Neural cell (in vitro differentiated cells): ENCODE measurements at regions not wholly inside any gene's neighbourhood (a gene's known extent, or its start where the extent isn't known, plus 50 kb on each side); places are given as distances from the start of the nearest gene placed in this dataset.

Experiments
- H2AFZ ChIP-seq: fragments of 200-600, 300-800 bp; sonication (generic), shearing (Covaris generic); 2 replicates; pipeline ENCODE4 v1.6.0; 2014; ENCODE audit warnings: low read depth, mild to moderate bottlenecking, antibody characterized with exemption, low read length, moderate library complexity
- H3F3A ChIP-seq: fragments of 200-600 bp; shearing (Covaris generic); 2 replicates; pipeline ENCODE4 v1.6.1; 2016; ENCODE audit warnings: mild to moderate bottlenecking, moderate library complexity, mixed read lengths, antibody characterized with exemption, low read length; ENCODE audit not compliant: insufficient read depth, poor library complexity, severe bottlenecking
- H3K27ac ChIP-seq: fragments of 200-600, 300-800 bp; sonication (generic), shearing (Covaris generic); 2 replicates; pipeline ENCODE4 v1.5.1; 2014; ENCODE audit warnings: mild to moderate bottlenecking, low read length, moderate library complexity
- H3K27me3 ChIP-seq: fragments of 300-800, 200-600 bp; sonication (generic), shearing (Covaris generic); 2 replicates; pipeline ENCODE4 v1.6.0; 2014; ENCODE audit warnings: mild to moderate bottlenecking, low read depth, low read length, moderate library complexity; ENCODE audit not compliant: insufficient read depth
- H3K36me3 ChIP-seq: fragments of 300-800, 200-600 bp; sonication (generic), shearing (Covaris generic); 2 replicates; pipeline ENCODE4 v1.5.1; 2014; ENCODE audit warnings: mild to moderate bottlenecking, antibody characterized with exemption, low read length, moderate library complexity; ENCODE audit not compliant: insufficient read depth
- H3K4me2 ChIP-seq: fragments of 300-800, 200-600 bp; sonication (generic), shearing (Covaris generic); 2 replicates; pipeline ENCODE4 v1.6.0; 2014; ENCODE audit warnings: mild to moderate bottlenecking, low read length
- H3K4me3 ChIP-seq: fragments of 300-800, 200-600 bp; sonication (generic), shearing (Covaris generic); 2 replicates; pipeline ENCODE4 v1.5.1; 2014; ENCODE audit warnings: mild to moderate bottlenecking, low read length, moderate library complexity
- H3K79me2 ChIP-seq: fragments of 200-600 bp; shearing (Covaris generic); replicated peaks from 2 replicates; pipeline ENCODE4 v1.6.0; 2014; ENCODE audit warnings: mild to moderate bottlenecking, low read length, moderate library complexity; ENCODE audit not compliant: insufficient read depth
- H3K9ac ChIP-seq: fragments of 300-800, 200-600 bp; sonication (generic), shearing (Covaris generic); 2 replicates; pipeline ENCODE4 v1.6.1; 2016; ENCODE audit warnings: mild to moderate bottlenecking, low read length, mixed read lengths
- H3K9me2 ChIP-seq: fragments of 200-600 bp; shearing (Covaris generic); 2 replicates; pipeline ENCODE4 v1.6.1; 2016; ENCODE audit warnings: mild to moderate bottlenecking, low read length, mixed read lengths; ENCODE audit not compliant: insufficient read depth
- H3K9me3 ChIP-seq: fragments of 200-600, 300-800 bp; sonication (generic), shearing (Covaris generic); 2 replicates; pipeline ENCODE4 v1.6.1; 2016; ENCODE audit warnings: mild to moderate bottlenecking, mixed run types, low read length, moderate library complexity, mixed read lengths
- H4K20me1 ChIP-seq: fragments of 200-600 bp; shearing (Covaris generic); 2 replicates; pipeline ENCODE4 v1.6.1; 2016; ENCODE audit warnings: mild to moderate bottlenecking, mixed run types; ENCODE audit not compliant: insufficient read depth
- EP300 ChIP-seq: fragments of 450-650 bp; conservative IDR thresholded peaks from 2 replicates; pipeline ENCODE4 v1.6.1; 2014; ENCODE audit warnings: antibody characterized with exemption, mild to moderate bottlenecking, moderate library complexity; ENCODE audit not compliant: poor library complexity, severe bottlenecking
- EZH2 ChIP-seq: fragments of 200-600, 300-800 bp; shearing (Covaris generic), sonication (generic); IDR thresholded peaks from 2 replicates; pipeline ENCODE4 v1.6.1; 2014; ENCODE audit warnings: antibody characterized with exemption, low read length, borderline replicate concordance, mild to moderate bottlenecking; ENCODE audit not compliant: insufficient read depth, poor library complexity, severe bottlenecking
- MXI1 ChIP-seq: fragments of 450-650 bp; conservative IDR thresholded peaks from 2 replicates; pipeline ENCODE4 v1.6.1; 2014; ENCODE audit warnings: antibody characterized with exemption, mild to moderate bottlenecking; ENCODE audit not compliant: poor library complexity, severe bottlenecking
- POLR2AphosphoS5 ChIP-seq: IDR thresholded peaks from 2 replicates; pipeline ENCODE4 v1.6.1; 2012
- RAD21 ChIP-seq: fragments of 450-650 bp; conservative IDR thresholded peaks from 2 replicates; pipeline ENCODE4 v1.6.1; 2014; ENCODE audit warnings: antibody characterized with exemption, mild to moderate bottlenecking, moderate library complexity
- SMC3 ChIP-seq: fragments of 450-650 bp; conservative IDR thresholded peaks from 2 replicates; pipeline ENCODE4 v1.6.1; 2014; ENCODE audit warnings: antibody characterized with exemption, mild to moderate bottlenecking, moderate library complexity; ENCODE audit not compliant: poor library complexity
- TAF1 ChIP-seq: IDR thresholded peaks from 2 replicates; pipeline ENCODE4 v1.6.1; 2012; ENCODE audit warnings: low read depth
- TF ChIP-seq, protein P1 (sequence below): fragments of 450-650 bp; IDR thresholded peaks from 2 replicates; pipeline ENCODE4 v1.5.1; 2014; ENCODE audit warnings: antibody characterized with exemption, mild to moderate bottlenecking, moderate library complexity; ENCODE audit not compliant: poor library complexity, severe bottlenecking
- TF ChIP-seq, protein P2 (sequence below): IDR thresholded peaks from 2 replicates; pipeline ENCODE4 v1.6.1; 2012; ENCODE audit warnings: borderline replicate concordance

DNA sequence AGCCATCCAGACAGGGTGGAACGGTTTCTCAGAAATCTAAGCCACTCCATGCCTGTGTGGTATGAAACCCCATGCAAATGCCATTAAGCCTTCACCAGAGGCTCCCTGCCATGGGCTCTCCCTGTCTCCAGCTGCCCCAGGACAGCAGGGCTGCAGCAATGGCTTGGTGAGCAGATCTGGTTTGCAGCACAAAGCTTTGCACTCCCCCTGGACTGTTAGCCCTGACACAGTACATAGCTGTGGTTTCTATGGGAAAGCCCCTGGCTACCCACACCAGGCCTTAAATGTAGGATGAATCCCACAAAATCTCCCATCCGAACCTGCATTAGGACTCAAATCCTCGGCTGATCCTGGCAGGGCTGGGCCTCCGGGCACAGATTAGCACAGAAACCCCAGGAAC lies 291.6 kb downstream of the TNS1 start:
- Histone ChIP-seq H3K36me3 (no peaks in the 10 kb centered on the region), H3K4me2 (no peak overlapping the region), H3K9me2 (no peaks in the 10 kb centered on the region), H4K20me1 (no peaks in the 10 kb centered on the region), H3K9ac (no peak overlapping the region), H2AFZ (no peak overlapping the region), H3K27ac (no peak overlapping the region), H3F3A (no peaks in the 10 kb centered on the region), H3K79me2 (no peaks in the 10 kb centered on the region), H3K4me3 (no peak overlapping the region), H3K9me3 (no peaks in the 10 kb centered on the region), H3K27me3 (no peaks in the 10 kb centered on the region)
- no peak for TF ChIP-seq MXI1
- no peak for TF ChIP-seq EZH2
- TF ChIP-seq POLR2AphosphoS5: no peak
- no peak for TF ChIP-seq SMC3
- no peak for TF ChIP-seq EP300
- TF ChIP-seq, protein P1, sequence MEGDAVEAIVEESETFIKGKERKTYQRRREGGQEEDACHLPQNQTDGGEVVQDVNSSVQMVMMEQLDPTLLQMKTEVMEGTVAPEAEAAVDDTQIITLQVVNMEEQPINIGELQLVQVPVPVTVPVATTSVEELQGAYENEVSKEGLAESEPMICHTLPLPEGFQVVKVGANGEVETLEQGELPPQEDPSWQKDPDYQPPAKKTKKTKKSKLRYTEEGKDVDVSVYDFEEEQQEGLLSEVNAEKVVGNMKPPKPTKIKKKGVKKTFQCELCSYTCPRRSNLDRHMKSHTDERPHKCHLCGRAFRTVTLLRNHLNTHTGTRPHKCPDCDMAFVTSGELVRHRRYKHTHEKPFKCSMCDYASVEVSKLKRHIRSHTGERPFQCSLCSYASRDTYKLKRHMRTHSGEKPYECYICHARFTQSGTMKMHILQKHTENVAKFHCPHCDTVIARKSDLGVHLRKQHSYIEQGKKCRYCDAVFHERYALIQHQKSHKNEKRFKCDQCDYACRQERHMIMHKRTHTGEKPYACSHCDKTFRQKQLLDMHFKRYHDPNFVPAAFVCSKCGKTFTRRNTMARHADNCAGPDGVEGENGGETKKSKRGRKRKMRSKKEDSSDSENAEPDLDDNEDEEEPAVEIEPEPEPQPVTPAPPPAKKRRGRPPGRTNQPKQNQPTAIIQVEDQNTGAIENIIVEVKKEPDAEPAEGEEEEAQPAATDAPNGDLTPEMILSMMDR: no peak
- no peak for TF ChIP-seq TAF1
- TF ChIP-seq RAD21: no peak
- TF ChIP-seq, protein P2, sequence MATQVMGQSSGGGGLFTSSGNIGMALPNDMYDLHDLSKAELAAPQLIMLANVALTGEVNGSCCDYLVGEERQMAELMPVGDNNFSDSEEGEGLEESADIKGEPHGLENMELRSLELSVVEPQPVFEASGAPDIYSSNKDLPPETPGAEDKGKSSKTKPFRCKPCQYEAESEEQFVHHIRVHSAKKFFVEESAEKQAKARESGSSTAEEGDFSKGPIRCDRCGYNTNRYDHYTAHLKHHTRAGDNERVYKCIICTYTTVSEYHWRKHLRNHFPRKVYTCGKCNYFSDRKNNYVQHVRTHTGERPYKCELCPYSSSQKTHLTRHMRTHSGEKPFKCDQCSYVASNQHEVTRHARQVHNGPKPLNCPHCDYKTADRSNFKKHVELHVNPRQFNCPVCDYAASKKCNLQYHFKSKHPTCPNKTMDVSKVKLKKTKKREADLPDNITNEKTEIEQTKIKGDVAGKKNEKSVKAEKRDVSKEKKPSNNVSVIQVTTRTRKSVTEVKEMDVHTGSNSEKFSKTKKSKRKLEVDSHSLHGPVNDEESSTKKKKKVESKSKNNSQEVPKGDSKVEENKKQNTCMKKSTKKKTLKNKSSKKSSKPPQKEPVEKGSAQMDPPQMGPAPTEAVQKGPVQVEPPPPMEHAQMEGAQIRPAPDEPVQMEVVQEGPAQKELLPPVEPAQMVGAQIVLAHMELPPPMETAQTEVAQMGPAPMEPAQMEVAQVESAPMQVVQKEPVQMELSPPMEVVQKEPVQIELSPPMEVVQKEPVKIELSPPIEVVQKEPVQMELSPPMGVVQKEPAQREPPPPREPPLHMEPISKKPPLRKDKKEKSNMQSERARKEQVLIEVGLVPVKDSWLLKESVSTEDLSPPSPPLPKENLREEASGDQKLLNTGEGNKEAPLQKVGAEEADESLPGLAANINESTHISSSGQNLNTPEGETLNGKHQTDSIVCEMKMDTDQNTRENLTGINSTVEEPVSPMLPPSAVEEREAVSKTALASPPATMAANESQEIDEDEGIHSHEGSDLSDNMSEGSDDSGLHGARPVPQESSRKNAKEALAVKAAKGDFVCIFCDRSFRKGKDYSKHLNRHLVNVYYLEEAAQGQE: no peak

DNA sequence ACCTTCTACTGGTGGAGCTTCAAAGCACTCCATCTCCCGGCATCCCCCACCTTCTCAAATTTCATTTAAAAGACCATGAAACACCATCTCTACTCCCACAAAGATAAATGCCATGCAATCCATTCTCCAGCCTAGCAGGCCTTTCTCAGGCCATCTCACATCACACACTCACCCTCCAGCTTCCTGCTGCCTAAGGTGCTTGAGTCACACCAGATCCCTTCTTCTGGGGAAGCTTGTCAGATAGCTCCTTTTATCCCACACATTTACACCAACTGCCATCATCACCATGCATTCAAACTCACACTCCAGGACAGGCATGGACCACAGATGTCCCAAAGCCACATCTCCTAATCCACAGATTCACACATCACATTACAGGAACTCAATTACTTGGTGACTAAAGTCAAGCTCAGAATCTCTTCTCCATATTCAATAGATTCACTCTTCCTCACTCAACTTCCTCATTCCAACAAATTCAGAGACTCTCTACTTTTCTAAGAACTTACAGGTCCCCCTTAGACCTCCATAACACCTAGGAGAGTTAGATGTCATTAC lies 292.5 kb downstream of the TNS1 start:
- Histone ChIP-seq H3K9ac (no peak overlapping the region), H3K79me2 (no peaks in the 10 kb centered on the region), H3K4me2 (no peak overlapping the region)

More for the DNA sequence above, 292.5 kb downstream of the TNS1 start:
- Histone ChIP-seq H2AFZ (no peak overlapping the region), H3K9me2 (no peaks in the 10 kb centered on the region), H3F3A (no peaks in the 10 kb centered on the region), H3K27me3 (no peaks in the 10 kb centered on the region), H3K9me3 (no peaks in the 10 kb centered on the region), H3K27ac (no peak overlapping the region), H4K20me1 (no peaks in the 10 kb centered on the region), H3K36me3 (no peaks in the 10 kb centered on the region), H3K4me3 (no peak overlapping the region)
- TF ChIP-seq RAD21 (no peak), TAF1 (no peak), MXI1 (no peak), POLR2AphosphoS5 (no peak), EP300 (no peak), EZH2 (no peak), SMC3 (no peak)
- TF ChIP-seq, protein P2: no peak
- TF ChIP-seq, protein P1: no peak
